GM12878 (cell line): ENCODE measurements at regions not wholly inside any gene's neighbourhood (a gene's known extent, or its start where the extent isn't known, plus 50 kb on each side); places are given as distances from the start of the nearest gene placed in this dataset.

Experiments used
- CBFB ChIP-seq: IDR thresholded peaks from 2 replicates; pipeline ENCODE4 v1.6.1; 2016; ENCODE audit warnings: antibody characterized with exemption, low read depth
- ETV6 ChIP-seq, 2 experiments: fragments of 450-650 bp in 1 of 2; IDR thresholded peaks in 1 of 2; conservative IDR thresholded peaks in 1 of 2; 2 replicates each; pipeline ENCODE4 v1.6.1; 2014; ENCODE audit warnings: antibody characterized with exemption in 1 of 2, borderline replicate concordance in 1 of 2, low read depth in 1 of 2, mild to moderate bottlenecking in 1 of 2, moderate library complexity in 1 of 2
- MEF2B ChIP-seq: fragments of 450-650 bp; IDR thresholded peaks from 2 replicates; pipeline ENCODE4 v1.6.1; 2018; ENCODE audit warnings: mild to moderate bottlenecking, moderate library complexity; ENCODE audit not compliant: partially characterized antibody, poor library complexity, severe bottlenecking
- MTA2 ChIP-seq: fragments of 450-650 bp; IDR thresholded peaks from 2 replicates; pipeline ENCODE4 v1.6.1; 2016; ENCODE audit warnings: low read depth, mild to moderate bottlenecking, moderate library complexity
- SP1 ChIP-seq: IDR thresholded peaks from one replicate; pipeline ENCODE4 v1.6.1; 2011; ENCODE audit warnings: low read depth, low read length
- TF ChIP-seq, protein P1 (sequence below): IDR thresholded peaks from 2 replicates; pipeline ENCODE4 v1.6.1; 2012; ENCODE audit warnings: improper control_type of control experiment, low read depth, low read length; ENCODE audit not compliant: insufficient replicate concordance
- TF ChIP-seq, protein P2 (sequence below): fragments of 450-650 bp; formaldehyde crosslinking; IDR thresholded peaks from 2 replicates; pipeline ENCODE4 v1.4.0; 2020; ENCODE audit warnings: mild to moderate bottlenecking, moderate library complexity

DNA sequence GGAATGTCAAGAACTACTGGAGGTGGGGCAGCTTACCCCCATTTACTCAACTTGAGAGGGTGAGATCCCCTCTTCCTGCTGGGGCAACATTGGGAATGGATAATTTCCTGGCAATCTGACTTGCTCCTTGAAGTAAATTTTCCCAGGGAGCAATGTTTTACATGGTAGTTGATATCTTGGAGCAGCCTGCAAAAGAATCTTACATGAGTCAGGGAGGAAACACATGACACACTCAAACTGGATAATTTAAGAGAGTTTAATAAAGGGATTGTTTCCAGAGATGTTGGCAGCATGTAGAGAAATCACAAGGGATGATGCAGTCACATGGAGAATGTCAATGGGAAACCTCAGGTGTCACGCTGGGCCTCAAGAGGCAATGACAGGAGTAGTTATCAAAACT, 212.5 kb downstream of the GAS1 start (continued):
- TF ChIP-seq ETV6 (conservative IDR thresholded peaks at IDR 0.05 in 1 of 2, IDR thresholded peaks at IDR 0.05 in 1 of 2; ENCODE audit: borderline replicate concordance in 1 of 2, low read depth in 1 of 2): no peak
- TF ChIP-seq SP1: no peak
- TF ChIP-seq, protein P1, sequence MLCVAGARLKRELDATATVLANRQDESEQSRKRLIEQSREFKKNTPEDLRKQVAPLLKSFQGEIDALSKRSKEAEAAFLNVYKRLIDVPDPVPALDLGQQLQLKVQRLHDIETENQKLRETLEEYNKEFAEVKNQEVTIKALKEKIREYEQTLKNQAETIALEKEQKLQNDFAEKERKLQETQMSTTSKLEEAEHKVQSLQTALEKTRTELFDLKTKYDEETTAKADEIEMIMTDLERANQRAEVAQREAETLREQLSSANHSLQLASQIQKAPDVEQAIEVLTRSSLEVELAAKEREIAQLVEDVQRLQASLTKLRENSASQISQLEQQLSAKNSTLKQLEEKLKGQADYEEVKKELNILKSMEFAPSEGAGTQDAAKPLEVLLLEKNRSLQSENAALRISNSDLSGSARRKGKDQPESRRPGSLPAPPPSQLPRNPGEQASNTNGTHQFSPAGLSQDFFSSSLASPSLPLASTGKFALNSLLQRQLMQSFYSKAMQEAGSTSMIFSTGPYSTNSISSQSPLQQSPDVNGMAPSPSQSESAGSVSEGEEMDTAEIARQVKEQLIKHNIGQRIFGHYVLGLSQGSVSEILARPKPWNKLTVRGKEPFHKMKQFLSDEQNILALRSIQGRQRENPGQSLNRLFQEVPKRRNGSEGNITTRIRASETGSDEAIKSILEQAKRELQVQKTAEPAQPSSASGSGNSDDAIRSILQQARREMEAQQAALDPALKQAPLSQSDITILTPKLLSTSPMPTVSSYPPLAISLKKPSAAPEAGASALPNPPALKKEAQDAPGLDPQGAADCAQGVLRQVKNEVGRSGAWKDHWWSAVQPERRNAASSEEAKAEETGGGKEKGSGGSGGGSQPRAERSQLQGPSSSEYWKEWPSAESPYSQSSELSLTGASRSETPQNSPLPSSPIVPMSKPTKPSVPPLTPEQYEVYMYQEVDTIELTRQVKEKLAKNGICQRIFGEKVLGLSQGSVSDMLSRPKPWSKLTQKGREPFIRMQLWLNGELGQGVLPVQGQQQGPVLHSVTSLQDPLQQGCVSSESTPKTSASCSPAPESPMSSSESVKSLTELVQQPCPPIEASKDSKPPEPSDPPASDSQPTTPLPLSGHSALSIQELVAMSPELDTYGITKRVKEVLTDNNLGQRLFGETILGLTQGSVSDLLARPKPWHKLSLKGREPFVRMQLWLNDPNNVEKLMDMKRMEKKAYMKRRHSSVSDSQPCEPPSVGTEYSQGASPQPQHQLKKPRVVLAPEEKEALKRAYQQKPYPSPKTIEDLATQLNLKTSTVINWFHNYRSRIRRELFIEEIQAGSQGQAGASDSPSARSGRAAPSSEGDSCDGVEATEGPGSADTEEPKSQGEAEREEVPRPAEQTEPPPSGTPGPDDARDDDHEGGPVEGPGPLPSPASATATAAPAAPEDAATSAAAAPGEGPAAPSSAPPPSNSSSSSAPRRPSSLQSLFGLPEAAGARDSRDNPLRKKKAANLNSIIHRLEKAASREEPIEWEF: no peak
- TF ChIP-seq, protein P2, sequence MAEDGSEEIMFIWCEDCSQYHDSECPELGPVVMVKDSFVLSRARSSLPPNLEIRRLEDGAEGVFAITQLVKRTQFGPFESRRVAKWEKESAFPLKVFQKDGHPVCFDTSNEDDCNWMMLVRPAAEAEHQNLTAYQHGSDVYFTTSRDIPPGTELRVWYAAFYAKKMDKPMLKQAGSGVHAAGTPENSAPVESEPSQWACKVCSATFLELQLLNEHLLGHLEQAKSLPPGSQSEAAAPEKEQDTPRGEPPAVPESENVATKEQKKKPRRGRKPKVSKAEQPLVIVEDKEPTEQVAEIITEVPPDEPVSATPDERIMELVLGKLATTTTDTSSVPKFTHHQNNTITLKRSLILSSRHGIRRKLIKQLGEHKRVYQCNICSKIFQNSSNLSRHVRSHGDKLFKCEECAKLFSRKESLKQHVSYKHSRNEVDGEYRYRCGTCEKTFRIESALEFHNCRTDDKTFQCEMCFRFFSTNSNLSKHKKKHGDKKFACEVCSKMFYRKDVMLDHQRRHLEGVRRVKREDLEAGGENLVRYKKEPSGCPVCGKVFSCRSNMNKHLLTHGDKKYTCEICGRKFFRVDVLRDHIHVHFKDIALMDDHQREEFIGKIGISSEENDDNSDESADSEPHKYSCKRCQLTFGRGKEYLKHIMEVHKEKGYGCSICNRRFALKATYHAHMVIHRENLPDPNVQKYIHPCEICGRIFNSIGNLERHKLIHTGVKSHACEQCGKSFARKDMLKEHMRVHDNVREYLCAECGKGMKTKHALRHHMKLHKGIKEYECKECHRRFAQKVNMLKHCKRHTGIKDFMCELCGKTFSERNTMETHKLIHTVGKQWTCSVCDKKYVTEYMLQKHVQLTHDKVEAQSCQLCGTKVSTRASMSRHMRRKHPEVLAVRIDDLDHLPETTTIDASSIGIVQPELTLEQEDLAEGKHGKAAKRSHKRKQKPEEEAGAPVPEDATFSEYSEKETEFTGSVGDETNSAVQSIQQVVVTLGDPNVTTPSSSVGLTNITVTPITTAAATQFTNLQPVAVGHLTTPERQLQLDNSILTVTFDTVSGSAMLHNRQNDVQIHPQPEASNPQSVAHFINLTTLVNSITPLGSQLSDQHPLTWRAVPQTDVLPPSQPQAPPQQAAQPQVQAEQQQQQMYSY (CRISPR knock-in tag): no peak
- no peak for TF ChIP-seq MEF2B
- TF ChIP-seq CBFB: no peak
- TF ChIP-seq MTA2: no peak
